ENCODE measurements at regions not wholly inside any gene's neighbourhood (a gene's known extent, or its start where the extent isn't known, plus 50 kb on each side); places are given as distances from the start of the nearest gene placed in this dataset.
A peak's percentile ranks its signal among the peaks of the same experiment; 100 is the strongest.

DNA sequence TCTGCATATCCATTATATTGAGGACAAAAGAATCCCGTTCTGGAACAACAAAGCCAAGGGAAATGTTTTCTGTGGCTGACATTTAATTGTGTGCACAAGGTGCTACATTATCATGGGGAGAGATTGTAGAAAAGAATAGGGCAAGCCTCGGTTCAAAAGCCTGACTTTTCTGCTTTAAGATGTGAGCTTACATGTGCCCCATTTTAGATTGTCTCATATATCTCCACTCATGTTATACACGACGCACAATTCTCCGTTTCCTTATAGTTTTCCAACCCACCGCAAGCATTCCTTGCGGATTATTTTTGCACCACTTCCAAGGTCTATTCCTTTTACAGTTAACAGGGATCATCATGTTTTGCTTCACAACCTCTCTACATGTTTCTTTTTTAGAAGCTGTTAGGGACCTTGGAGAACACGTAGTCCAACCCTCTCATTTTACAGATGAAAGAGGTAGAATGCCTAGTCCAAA lies 99.6 kb upstream of the MAML3 start:
- Histone ChIP-seq H3K4me3 (replicated peaks in 1 of 2; ENCODE audit: low read depth in 1 of 2, low read length in 2 of 2) (peak overlapping the region in 1 of 2 experiments; percentile 56; a peak in 2 of 4 replicates), H3K4me2 (ENCODE audit: low read length) (peak overlapping the region; percentile 81)
- intact Hi-C loops (cut with micrococcal nuclease), result loop anchor here (1.0 to 10.0 kb wide), 5 partner anchors 99 to 601 kb away; partner anchors contain the start of gene MAML3

More for the DNA sequence above, 99.6 kb upstream of the MAML3 start:
- Histone ChIP-seq H2AFZ (ENCODE audit: low read depth, low read length, poor library complexity, severe bottlenecking) (peak overlapping the region; percentile 79), H4K20me1 (ENCODE audit: insufficient read depth) (no peaks in the 10 kb centered on the region), H3K27me3 (ENCODE audit: insufficient read depth, low read length) (no peaks in the 10 kb centered on the region), H3K9me2 (ENCODE audit: insufficient read depth) (no peaks in the 10 kb centered on the region), H3K9ac (ENCODE audit: low read length) (peak overlapping the region; percentile 66), H3K27ac (ENCODE audit: low read depth, low read length) (no peak overlapping the region), H3K9me3 (ENCODE audit: control insufficient read depth in 1 of 2, insufficient read depth in 1 of 2, low read depth in 1 of 2, low read length in 2 of 2) (no peaks in the 10 kb centered on the region), H3K36me3 (ENCODE audit: control insufficient read depth in 1 of 2, insufficient read depth in 2 of 2, low read length in 2 of 2) (no peaks in the 10 kb centered on the region), H3K79me2 (ENCODE audit: insufficient read depth, low read length) (no peaks in the 10 kb centered on the region), H3K4me1 (ENCODE audit: control insufficient read depth in 1 of 2, insufficient read depth in 2 of 2, low read length in 2 of 2) (peaks cover 2 to 47% of the 10 kb centered on the region in 2 experiments; a peak in 3 of 4 replicates)
- CTCF ChIA-PET, result interaction anchor here (0.7 to 3.4 kb wide), 12 partner anchors 13 to 597 kb away, joined by 3 to 18 read pairs (median 4); partner anchors contain the start of gene MAML3
- POLR2A ChIA-PET, result interaction anchor here (0.7 to 1.3 kb wide), 3 partner anchors 73 to 100 kb away, joined by 3 to 4 read pairs (median 3); partner anchors contain the start of gene MAML3
- no peak for DNase-seq (ENCODE audit: low read depth, low spot score)
- ATAC-seq, result no peak
- RAD21 ChIA-PET (ENCODE audit: low non-redundant PET in 1 of 2, low total read pairs in 2 of 2, uncharacterized antibody in 2 of 2, unreplicated experiment in 2 of 2), result interaction anchor here in 1 of 2 experiments (1.6 kb wide), 1 partner anchor 202 kb away, joined by 4 read pairs; no protein-coding TSS in a partner anchor
- TF ChIP-seq ELF1 (IDR thresholded peaks at IDR 0.05; ENCODE audit: borderline replicate concordance, low read depth) (no peak), RAD21 (IDR thresholded peaks at IDR 0.05; ENCODE audit: low read depth) (no peak), SP1 (IDR thresholded peaks at IDR 0.05; ENCODE audit: low read depth) (no peak), EZH2phosphoT487 (IDR thresholded peaks at IDR 0.05; ENCODE audit: borderline replicate concordance) (no peak), JUND (IDR thresholded peaks at IDR 0.05) (no peak), ZNF274 (IDR thresholded peaks at IDR 0.05; ENCODE audit: low read depth, low read length) (no peak), FOSL1 (IDR thresholded peaks at IDR 0.05; ENCODE audit: low read depth) (no peak), ZFX (IDR thresholded peaks at IDR 0.05) (no peak), EZH2 (IDR thresholded peaks at IDR 0.05) (no peak), POLR2AphosphoS5 (IDR thresholded peaks at IDR 0.05; ENCODE audit: low read depth, low read length) (no peak), SIN3A (IDR thresholded peaks at IDR 0.05; ENCODE audit: low read depth) (no peak)
- TF ChIP-seq, protein P1, sequence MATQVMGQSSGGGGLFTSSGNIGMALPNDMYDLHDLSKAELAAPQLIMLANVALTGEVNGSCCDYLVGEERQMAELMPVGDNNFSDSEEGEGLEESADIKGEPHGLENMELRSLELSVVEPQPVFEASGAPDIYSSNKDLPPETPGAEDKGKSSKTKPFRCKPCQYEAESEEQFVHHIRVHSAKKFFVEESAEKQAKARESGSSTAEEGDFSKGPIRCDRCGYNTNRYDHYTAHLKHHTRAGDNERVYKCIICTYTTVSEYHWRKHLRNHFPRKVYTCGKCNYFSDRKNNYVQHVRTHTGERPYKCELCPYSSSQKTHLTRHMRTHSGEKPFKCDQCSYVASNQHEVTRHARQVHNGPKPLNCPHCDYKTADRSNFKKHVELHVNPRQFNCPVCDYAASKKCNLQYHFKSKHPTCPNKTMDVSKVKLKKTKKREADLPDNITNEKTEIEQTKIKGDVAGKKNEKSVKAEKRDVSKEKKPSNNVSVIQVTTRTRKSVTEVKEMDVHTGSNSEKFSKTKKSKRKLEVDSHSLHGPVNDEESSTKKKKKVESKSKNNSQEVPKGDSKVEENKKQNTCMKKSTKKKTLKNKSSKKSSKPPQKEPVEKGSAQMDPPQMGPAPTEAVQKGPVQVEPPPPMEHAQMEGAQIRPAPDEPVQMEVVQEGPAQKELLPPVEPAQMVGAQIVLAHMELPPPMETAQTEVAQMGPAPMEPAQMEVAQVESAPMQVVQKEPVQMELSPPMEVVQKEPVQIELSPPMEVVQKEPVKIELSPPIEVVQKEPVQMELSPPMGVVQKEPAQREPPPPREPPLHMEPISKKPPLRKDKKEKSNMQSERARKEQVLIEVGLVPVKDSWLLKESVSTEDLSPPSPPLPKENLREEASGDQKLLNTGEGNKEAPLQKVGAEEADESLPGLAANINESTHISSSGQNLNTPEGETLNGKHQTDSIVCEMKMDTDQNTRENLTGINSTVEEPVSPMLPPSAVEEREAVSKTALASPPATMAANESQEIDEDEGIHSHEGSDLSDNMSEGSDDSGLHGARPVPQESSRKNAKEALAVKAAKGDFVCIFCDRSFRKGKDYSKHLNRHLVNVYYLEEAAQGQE (IDR thresholded peaks at IDR 0.05; ENCODE audit: low read depth), result no peak
- TF ChIP-seq, protein P2, sequence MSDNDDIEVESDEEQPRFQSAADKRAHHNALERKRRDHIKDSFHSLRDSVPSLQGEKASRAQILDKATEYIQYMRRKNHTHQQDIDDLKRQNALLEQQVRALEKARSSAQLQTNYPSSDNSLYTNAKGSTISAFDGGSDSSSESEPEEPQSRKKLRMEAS (IDR thresholded peaks at IDR 0.05), result no peak
- TF ChIP-seq, protein P3, sequence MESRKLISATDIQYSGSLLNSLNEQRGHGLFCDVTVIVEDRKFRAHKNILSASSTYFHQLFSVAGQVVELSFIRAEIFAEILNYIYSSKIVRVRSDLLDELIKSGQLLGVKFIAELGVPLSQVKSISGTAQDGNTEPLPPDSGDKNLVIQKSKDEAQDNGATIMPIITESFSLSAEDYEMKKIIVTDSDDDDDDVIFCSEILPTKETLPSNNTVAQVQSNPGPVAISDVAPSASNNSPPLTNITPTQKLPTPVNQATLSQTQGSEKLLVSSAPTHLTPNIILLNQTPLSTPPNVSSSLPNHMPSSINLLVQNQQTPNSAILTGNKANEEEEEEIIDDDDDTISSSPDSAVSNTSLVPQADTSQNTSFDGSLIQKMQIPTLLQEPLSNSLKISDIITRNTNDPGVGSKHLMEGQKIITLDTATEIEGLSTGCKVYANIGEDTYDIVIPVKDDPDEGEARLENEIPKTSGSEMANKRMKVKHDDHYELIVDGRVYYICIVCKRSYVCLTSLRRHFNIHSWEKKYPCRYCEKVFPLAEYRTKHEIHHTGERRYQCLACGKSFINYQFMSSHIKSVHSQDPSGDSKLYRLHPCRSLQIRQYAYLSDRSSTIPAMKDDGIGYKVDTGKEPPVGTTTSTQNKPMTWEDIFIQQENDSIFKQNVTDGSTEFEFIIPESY (IDR thresholded peaks at IDR 0.05; ENCODE audit: extremely low read depth, insufficient replicate concordance, low read length), result no peak
- TF ChIP-seq, protein P4, sequence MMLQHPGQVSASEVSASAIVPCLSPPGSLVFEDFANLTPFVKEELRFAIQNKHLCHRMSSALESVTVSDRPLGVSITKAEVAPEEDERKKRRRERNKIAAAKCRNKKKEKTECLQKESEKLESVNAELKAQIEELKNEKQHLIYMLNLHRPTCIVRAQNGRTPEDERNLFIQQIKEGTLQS (IDR thresholded peaks at IDR 0.05), result no peak
- no TSS peak for BruUV-seq (replicated peaks)

Measured in HCT116 (cell line).